ENCODE measurements at regions not wholly inside any gene's neighbourhood (a gene's known extent, or its start where the extent isn't known, plus 50 kb on each side); places are given as distances from the start of the nearest gene placed in this dataset.
"Not testable (repeated sequence)": the region's sequence is repeated elsewhere in the genome, so short reads cannot be mapped to it uniquely, and the experiment has no call there.

- no peak for DNase-seq (ENCODE audit: low read depth in 2 of 2)
Measured at GRCh38 chr2:238599549-238600505, 173.1 kb downstream of the ASB1 start.

- DNase-seq (ENCODE audit: low read depth in 2 of 2): no peak
Measured at GRCh38 chr2:238600506-238601432, 174.0 kb downstream of the ASB1 start.

GRCh38 chr2:238601433-238602222 lies 174.9 kb downstream of the ASB1 start:
- DNase-seq (ENCODE audit: low read depth in 2 of 2): no peak

DNA sequence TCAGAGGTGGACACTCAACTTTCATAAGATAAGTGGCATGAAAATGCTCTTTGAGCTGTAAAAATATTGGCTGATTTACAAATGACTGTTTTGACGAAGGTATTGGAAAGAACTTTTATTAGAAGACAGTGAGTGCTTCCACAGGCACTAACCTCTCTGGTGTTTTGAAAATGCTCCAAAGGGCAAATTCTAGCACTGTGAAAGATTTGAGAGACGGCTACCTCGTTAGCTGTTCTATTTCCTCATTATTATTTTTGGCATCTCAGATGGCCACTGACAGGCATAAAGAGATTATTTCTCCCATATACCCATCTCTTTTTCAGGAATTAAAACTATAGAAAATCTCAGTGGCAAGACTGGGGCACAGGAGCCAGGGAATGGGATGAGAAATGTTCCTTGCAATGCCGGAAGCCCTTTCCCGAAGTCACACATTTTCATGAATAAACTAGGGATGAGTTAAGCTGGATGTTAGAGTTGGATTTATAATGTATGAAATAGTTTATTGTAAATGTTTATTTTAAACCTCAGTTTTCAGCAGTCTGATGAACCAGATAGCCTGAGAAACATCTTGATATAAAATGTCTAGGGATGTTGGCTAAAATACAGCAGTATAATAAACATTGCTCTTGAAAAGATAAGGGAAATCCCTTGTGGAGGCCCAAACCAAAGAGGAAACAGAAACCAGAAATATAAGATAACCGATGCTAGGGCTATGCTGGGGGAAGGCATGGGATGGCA lies 175.7 kb downstream of the ASB1 start:
- no peak for DNase-seq (ENCODE audit: low read depth in 2 of 2)

GRCh38 chr2:238603596-238603995 lies 176.9 kb downstream of the ASB1 start:
- no peak for DNase-seq (ENCODE audit: low read depth in 2 of 2)

DNA sequence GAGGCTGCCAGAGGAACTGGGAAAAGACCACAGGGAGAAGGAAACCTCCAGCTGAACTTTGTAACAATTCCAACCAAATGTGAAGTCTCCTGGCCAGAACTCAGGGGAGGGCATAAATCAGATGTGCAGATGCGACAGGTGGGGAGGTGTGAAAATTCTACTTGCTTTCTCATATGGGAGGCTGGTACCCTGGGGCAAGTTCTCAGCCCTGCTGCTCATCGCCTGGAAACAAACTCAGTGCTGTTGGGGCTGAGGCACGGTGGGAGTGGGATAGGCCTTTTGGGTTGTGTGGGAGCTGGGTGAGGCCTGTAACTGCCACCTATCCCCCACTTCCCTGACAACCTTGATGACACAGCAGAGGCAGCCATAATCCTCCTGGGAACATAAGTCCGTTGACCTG lies 179.6 kb downstream of the ASB1 start:
- no peak for DNase-seq (ENCODE audit: low read depth in 2 of 2)

DNA sequence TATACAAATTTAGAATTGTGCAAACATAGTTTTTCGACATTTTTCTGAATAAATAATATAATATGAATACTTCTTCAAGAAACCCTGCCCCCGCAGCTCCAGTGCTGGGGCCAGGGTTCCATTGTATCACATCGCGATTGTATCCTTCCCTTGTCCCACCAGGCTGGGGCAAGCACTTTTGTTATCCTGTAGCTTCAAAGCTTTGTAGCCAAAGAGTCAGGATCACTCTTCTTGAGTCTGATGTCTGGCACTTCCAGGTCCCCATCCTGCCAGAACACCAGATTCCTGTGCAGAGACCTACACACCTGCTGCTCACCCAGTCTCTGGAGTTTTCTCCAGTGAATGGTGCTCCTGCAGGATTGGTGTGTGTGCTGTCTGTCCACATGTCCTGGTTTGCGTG lies 186.9 kb downstream of the ASB1 start:
- no peak for DNase-seq (ENCODE audit: low read depth in 2 of 2)

GRCh38 chr2:238614376-238614775 lies 187.6 kb downstream of the ASB1 start:
- DNase-seq (ENCODE audit: low read depth in 2 of 2): no peak

GRCh38 chr2:238615187-238615586 lies 188.5 kb downstream of the ASB1 start:
- DNase-seq (ENCODE audit: low read depth in 2 of 2): no peak

- no peak for DNase-seq (ENCODE audit: low read depth in 2 of 2)
Measured at GRCh38 chr2:238616681-238617080, 190.0 kb downstream of the ASB1 start.

DNA sequence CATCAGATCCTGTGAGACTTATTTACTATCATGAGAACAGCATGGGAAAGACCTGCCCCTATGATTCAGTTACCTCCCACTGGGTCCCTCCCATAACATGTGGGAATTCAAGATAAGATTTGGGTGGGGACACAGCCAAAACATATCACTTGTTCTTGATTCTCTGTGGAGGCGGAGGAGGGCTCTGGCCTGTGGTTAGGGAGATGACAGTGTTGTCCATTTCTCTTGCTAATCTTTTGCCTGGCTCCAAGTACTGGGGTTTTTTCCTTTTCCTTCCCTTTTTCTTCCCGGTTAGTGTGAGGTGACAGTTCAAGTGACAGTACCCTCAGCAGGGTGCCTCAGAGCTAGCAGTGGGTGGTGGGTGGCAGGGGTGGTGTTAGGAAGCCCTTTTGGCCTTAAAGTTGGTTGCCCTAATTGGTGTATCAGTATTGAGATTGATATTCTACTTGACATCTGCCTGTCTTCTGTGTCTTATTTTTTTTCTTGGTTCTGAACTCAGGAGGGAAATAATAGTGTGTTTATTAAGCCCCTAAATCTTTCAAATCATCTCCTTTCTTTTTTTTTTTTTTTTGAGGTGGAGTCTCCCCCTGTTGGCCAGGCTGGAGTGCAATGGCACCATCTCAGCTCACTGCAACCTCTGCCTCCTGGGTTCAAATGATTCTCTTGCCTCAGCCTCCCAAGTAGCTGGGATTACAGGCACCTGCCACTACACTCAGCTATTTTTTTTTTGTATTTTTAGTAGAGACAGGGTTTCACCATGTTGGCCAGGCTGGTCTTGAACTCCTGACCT lies 192.0 kb downstream of the ASB1 start:
- DNase-seq (ENCODE audit: low read depth in 2 of 2): not testable (repeated sequence)

DNA sequence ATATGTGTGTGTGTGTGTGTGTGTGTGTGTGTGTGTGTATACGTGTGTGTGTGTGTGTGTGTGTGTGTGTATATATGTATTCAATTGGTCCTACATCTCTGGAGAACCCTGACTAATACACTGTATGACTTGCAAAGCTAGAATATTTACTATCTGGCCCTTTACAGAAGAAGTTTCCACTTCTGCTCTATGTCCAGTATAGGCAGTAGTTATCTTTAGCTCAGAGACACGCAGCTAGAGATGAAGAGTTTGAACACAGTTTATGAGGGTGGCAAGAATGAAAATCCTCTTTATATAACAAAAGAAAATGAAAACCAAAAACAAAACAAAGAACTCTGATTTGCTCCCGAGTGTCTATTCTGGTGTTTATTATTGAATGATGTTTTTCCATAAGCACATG lies 201.2 kb downstream of the ASB1 start:
- no peak for DNase-seq (ENCODE audit: low read depth in 2 of 2)

GRCh38 chr2:238629064-238629463 lies 202.3 kb downstream of the ASB1 start:
- DNase-seq (ENCODE audit: low read depth in 2 of 2): no peak

GRCh38 chr2:238631491-238632180 lies 204.9 kb downstream of the ASB1 start:
- no peak for DNase-seq (ENCODE audit: low read depth in 2 of 2)

DNA sequence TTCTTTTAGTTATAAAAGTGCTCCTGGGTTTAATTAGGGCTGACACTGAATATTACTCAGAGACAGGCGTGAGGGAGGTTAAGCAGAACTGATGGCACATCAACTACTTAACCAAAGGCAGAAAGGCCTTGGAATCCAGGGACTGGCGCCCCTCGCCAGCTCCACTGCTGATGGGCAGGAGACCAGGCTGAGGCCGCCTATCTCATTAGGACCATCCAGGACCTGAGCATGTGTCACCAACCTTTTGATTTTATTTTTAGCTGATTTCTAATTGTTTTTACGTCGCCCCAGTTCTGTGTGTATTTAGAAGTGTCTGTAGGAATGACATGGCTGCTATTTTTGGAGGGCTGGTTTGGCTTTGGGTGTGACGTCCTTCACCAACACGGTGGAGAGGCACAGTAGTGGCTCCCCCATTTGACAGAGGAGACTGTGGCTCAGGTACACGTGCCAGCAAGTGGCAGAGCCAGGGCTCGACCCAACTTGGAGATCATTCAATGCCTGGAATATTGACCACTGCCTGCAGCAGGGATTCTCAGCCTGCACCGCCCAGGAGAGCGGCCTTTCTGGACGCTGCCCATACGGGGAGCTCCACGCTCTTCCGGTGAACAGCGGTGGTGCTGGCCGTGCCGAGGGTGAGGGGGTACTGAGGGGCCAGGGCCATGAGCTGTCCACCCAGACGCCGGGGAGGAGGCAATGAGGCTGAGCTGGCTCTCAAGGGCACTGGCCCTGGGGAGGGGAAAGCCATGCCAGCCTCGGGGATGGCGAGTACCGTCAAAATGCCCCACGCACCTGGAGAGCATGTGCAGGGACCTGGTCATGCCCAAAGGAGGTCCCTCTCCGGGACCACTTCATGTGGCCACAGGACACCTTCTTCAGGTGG lies 205.7 kb downstream of the ASB1 start:
- DNase-seq (ENCODE audit: low read depth in 2 of 2): no peak

GRCh38 chr2:238633426-238634328 lies 206.9 kb downstream of the ASB1 start:
- DNase-seq (ENCODE audit: low read depth in 2 of 2): no peak

DNA sequence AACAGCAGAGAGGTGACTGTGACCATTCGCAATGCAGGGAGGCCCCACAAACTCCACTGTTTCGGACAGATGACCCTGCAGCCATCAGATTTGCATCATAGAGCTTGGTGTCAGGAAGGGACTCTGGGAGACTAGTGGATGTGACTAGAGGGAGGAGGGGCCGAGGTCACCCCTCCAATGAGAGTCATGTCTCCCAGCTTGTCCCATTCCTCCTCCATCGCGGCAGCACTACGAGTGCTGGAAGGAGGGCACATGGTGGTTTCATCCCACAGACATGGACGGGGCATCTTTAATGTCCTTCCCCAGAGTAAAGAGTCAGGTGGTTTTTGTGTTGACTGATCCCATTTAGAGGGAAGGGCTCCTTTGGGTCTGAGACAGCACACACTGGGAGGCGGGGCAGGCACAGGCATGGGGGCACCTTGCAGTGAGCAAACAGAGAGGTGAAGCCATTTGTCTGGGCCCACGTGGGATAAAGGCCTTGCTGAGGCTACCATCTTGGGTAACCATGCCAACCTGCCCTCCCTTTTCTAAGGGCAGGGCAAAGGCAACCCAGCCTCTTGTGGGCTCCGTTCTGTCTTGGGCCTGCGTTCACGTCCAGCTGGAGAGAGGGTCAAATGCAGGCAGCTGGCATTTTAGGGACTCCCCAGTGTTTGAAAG lies 208.1 kb downstream of the ASB1 start:
- no peak for DNase-seq (ENCODE audit: low read depth in 2 of 2)

Measured in stimulated activated CD4-positive, alpha-beta T cell treated with anti-CD3 and anti-CD28 coated beads, Interleukin-12 subunit alpha, Interleukin-12 subunit beta, amount 100 ng/mL, for 24 hours (primary cell).